ENCODE measurements at regions not wholly inside any gene's neighbourhood (a gene's known extent, or its start where the extent isn't known, plus 50 kb on each side); places are given as distances from the start of the nearest gene placed in this dataset.
"Not testable (repeated sequence)": the region's sequence is repeated elsewhere in the genome, so short reads cannot be mapped to it uniquely, and the experiment has no call there.

- DNase-seq (ENCODE audit: low spot score): no peak
These were observed 786.2 kb downstream of the RAB28 start for GRCh38 chr4:12697970-12698369.

GRCh38 chr4:12692815-12693214 is 791.3 kb downstream of the RAB28 start:
- no peak for DNase-seq (ENCODE audit: low spot score)

- DNase-seq (ENCODE audit: low spot score): no peak
These were observed 793.0 kb downstream of the RAB28 start for GRCh38 chr4:12691168-12691567.

GRCh38 chr4:12689457-12689856 is 794.7 kb downstream of the RAB28 start:
- no peak for DNase-seq (ENCODE audit: low spot score)

- no peak for DNase-seq (ENCODE audit: low spot score)
These were observed 804.9 kb downstream of the RAB28 start for GRCh38 chr4:12679217-12679616.

GRCh38 chr4:12674184-12674583 is 810.0 kb downstream of the RAB28 start:
- DNase-seq (ENCODE audit: low spot score): no peak

GRCh38 chr4:12672303-12672702 is 811.8 kb downstream of the RAB28 start:
- DNase-seq (ENCODE audit: low spot score): no peak

- no peak for DNase-seq (ENCODE audit: low spot score)
These were observed 826.0 kb downstream of the RAB28 start for GRCh38 chr4:12658146-12658545.

- DNase-seq (ENCODE audit: low spot score): no peak
These were observed 832.3 kb downstream of the RAB28 start for GRCh38 chr4:12651876-12652275.

GRCh38 chr4:12645732-12646131 is 838.4 kb downstream of the RAB28 start:
- DNase-seq (ENCODE audit: low spot score): no peak

GRCh38 chr4:12644261-12644660 is 839.9 kb downstream of the RAB28 start:
- no peak for DNase-seq (ENCODE audit: low spot score)

- DNase-seq (ENCODE audit: low spot score): no peak
These were observed 847.9 kb downstream of the RAB28 start for GRCh38 chr4:12636191-12636590.

GRCh38 chr4:12635629-12636028 is 848.5 kb downstream of the RAB28 start:
- no peak for DNase-seq (ENCODE audit: low spot score)

- DNase-seq (ENCODE audit: low spot score): peak; percentile 6
These were observed 851.0 kb downstream of the RAB28 start for GRCh38 chr4:12633053-12633651.

- DNase-seq (ENCODE audit: low spot score): no peak
These were observed 868.3 kb downstream of the RAB28 start for GRCh38 chr4:12615822-12616221.

GRCh38 chr4:12612876-12613275 is 871.3 kb downstream of the RAB28 start:
- no peak for DNase-seq (ENCODE audit: low spot score)

- DNase-seq (ENCODE audit: low spot score): not testable (repeated sequence)
These were observed 874.8 kb downstream of the RAB28 start for GRCh38 chr4:12609212-12609875.

GRCh38 chr4:12595986-12596385 is 888.2 kb downstream of the RAB28 start:
- DNase-seq (ENCODE audit: low spot score): no peak

- no peak for DNase-seq (ENCODE audit: low spot score)
These were observed 888.7 kb downstream of the RAB28 start for GRCh38 chr4:12595489-12595888.

GRCh38 chr4:12588582-12588981 is 895.6 kb downstream of the RAB28 start:
- DNase-seq (ENCODE audit: low spot score): no peak

- DNase-seq (ENCODE audit: low spot score): no peak
These were observed 897.7 kb downstream of the RAB28 start for GRCh38 chr4:12586242-12587006.

GRCh38 chr4:12584116-12584875 is 899.8 kb downstream of the RAB28 start:
- no peak for DNase-seq (ENCODE audit: low spot score)

GRCh38 chr4:12583275-12583674 is 900.9 kb downstream of the RAB28 start:
- DNase-seq (ENCODE audit: low spot score): no peak

All from hepatic stellate cell (primary cell).